CD4-positive, alpha-beta memory T cell (primary cell): ENCODE measurements at regions not wholly inside any gene's neighbourhood (a gene's known extent, or its start where the extent isn't known, plus 50 kb on each side); places are given as distances from the start of the nearest gene placed in this dataset.

Experiments
- CTCF ChIA-PET: fragments of 350-600 bp; sonication (Branson Sonifier 250); formaldehyde crosslinking; loops from one replicate; lab custom pipeline; 2021; ENCODE audit warnings: inconsistent platforms; ENCODE audit not compliant: partially characterized antibody; lab: Charles Lee
- POLR2A ChIA-PET: fragments of 350-600 bp; sonication (Branson Sonifier 250); formaldehyde crosslinking; loops from one replicate; lab custom pipeline; 2021; ENCODE audit not compliant: partially characterized antibody; lab: Charles Lee
- DNase-seq, 5 donors: peaks; one replicate each; pipeline versions ENCODE4 v3.0.0 to v3.0.0-alpha.2; 2020 to 2022; ENCODE audit warnings: mixed read lengths in 1 of 5
- H3K27ac ChIP-seq: one replicate; pipeline ENCODE4 v1.7.0; 2013; ENCODE audit warnings: low read depth, low read length
- H3K27me3 ChIP-seq: 2 replicates; pipeline ENCODE4 v1.7.0; 2013; ENCODE audit warnings: mild to moderate bottlenecking, low read length, moderate library complexity; ENCODE audit not compliant: insufficient read depth
- H3K36me3 ChIP-seq: 2 replicates; pipeline ENCODE4 v1.7.0; 2013; ENCODE audit warnings: mild to moderate bottlenecking, low read length, moderate library complexity; ENCODE audit not compliant: insufficient read depth
- H3K4me1 ChIP-seq: 2 replicates; pipeline ENCODE4 v1.7.0; 2013; ENCODE audit warnings: mild to moderate bottlenecking, low read length, moderate library complexity; ENCODE audit not compliant: insufficient read depth
- H3K4me3 ChIP-seq, 2 donors: one replicate each; pipeline ENCODE4 v1.7.0; 2013; ENCODE audit warnings: low read length in 2 of 2, mild to moderate bottlenecking in 1 of 2
- H3K9me3 ChIP-seq, 2 donors: one replicate each; pipeline ENCODE4 v1.7.0; 2013; ENCODE audit warnings: low read length in 2 of 2, control low read depth in 1 of 2; ENCODE audit not compliant: control insufficient read depth in 1 of 2
- H3K27ac Mint-ChIP-seq, 7 donors: one replicate each; pipeline ENCODE4 v1.8.0; 2020 to 2021; ENCODE audit warnings: mixed read lengths in 7 of 7, mild to moderate bottlenecking in 6 of 7, inconsistent platforms in 3 of 7, moderate library complexity in 3 of 7
- H3K27me3 Mint-ChIP-seq, 2 donors: one replicate each; pipeline ENCODE4 v1.8.0; 2020 to 2021; ENCODE audit warnings: mixed read lengths in 2 of 2
- H3K36me3 Mint-ChIP-seq, 2 donors: one replicate each; pipeline ENCODE4 v1.8.0; 2020 to 2021; ENCODE audit warnings: mixed read lengths in 2 of 2, inconsistent platforms in 1 of 2, mild to moderate bottlenecking in 1 of 2
- H3K4me1 Mint-ChIP-seq, 4 donors: one replicate each; pipeline ENCODE4 v1.8.0; 2020 to 2021; ENCODE audit warnings: mixed read lengths in 4 of 4, mild to moderate bottlenecking in 1 of 4
- H3K4me3 Mint-ChIP-seq, 8 donors: one replicate each; pipeline ENCODE4 v1.8.0; 2020 to 2021; ENCODE audit warnings: mixed read lengths in 8 of 8, mild to moderate bottlenecking in 7 of 8, moderate library complexity in 6 of 8, inconsistent platforms in 3 of 8
- H3K9me3 Mint-ChIP-seq, 8 donors: one replicate each; pipeline ENCODE4 v1.8.0; 2020 to 2021; ENCODE audit warnings: mixed read lengths in 8 of 8, mild to moderate bottlenecking in 5 of 8, inconsistent platforms in 3 of 8, moderate library complexity in 1 of 8
- intact Hi-C: fragments of 100-400 bp; cut with micrococcal nuclease; formaldehyde crosslinking; loops from one replicate; pipeline ENCODE4 v1.15.1; 2023

- Histone ChIP-seq H3K27ac (no peak overlapping the region), H3K36me3 (no peaks in the 10 kb centered on the region), H3K4me3 (no peak overlapping the region), H3K9me3 (no peaks in the 10 kb centered on the region), H3K27me3 (no peaks in the 10 kb centered on the region), H3K4me1 (no peaks in the 10 kb centered on the region)
- ChIA-PET CTCF (no interaction called here), POLR2A (no interaction called here)
- Mint-ChIP-seq H3K4me1 (no peaks in the 10 kb centered on the region), H3K27me3 (no peaks in the 10 kb centered on the region), H3K36me3 (no peaks in the 10 kb centered on the region), H3K27ac (no peak overlapping the region), H3K4me3 (no peak overlapping the region), H3K9me3 (peaks cover 4 to 18% (median 11%) of the 10 kb centered on the region in 8 donors)
- no peak for DNase-seq
- intact Hi-C loops: no loop called here
Observed at GRCh38 chr20:6644813-6645628, 122.5 kb upstream of the BMP2 start.

- POLR2A ChIA-PET: no interaction called here
- Histone ChIP-seq H3K9me3 (no peaks in the 10 kb centered on the region), H3K4me3 (no peak overlapping the region), H3K4me1 (no peaks in the 10 kb centered on the region), H3K27ac (no peak overlapping the region), H3K27me3 (no peaks in the 10 kb centered on the region), H3K36me3 (no peaks in the 10 kb centered on the region)
- no peak overlapping the region for H3K27ac Mint-ChIP-seq
- no peaks in the 10 kb centered on the region for H3K27me3 Mint-ChIP-seq
- CTCF ChIA-PET: no interaction called here
- no peak for DNase-seq
- peak overlapping the region in 1 of 8 donors; percentile 32 for H3K4me3 Mint-ChIP-seq
- intact Hi-C loops: no loop called here
- H3K4me1 Mint-ChIP-seq: no peaks in the 10 kb centered on the region
- peaks cover 0 to 14% (median 8%) of the 10 kb centered on the region in 8 donors for H3K9me3 Mint-ChIP-seq
- no peaks in the 10 kb centered on the region for H3K36me3 Mint-ChIP-seq
Observed at GRCh38 chr20:6641012-6641411, 126.5 kb upstream of the BMP2 start.

- H3K4me1 Mint-ChIP-seq: no peaks in the 10 kb centered on the region
- no peaks in the 10 kb centered on the region for H3K27me3 Mint-ChIP-seq
- H3K27me3 ChIP-seq: no peaks in the 10 kb centered on the region
- H3K9me3 Mint-ChIP-seq: peaks cover 0 to 23% (median 11%) of the 10 kb centered on the region in 8 donors
- no peaks in the 10 kb centered on the region for H3K36me3 Mint-ChIP-seq
- POLR2A ChIA-PET: no interaction called here
- H3K27ac Mint-ChIP-seq: no peak overlapping the region
- H3K9me3 ChIP-seq: no peaks in the 10 kb centered on the region
- intact Hi-C loops: no loop called here
- no peak overlapping the region for H3K4me3 Mint-ChIP-seq
- DNase-seq: no peak
- H3K36me3 ChIP-seq: no peaks in the 10 kb centered on the region
- no peak overlapping the region for H3K27ac ChIP-seq
- CTCF ChIA-PET: no interaction called here
- H3K4me3 ChIP-seq: no peak overlapping the region
- no peaks in the 10 kb centered on the region for H3K4me1 ChIP-seq
Observed at GRCh38 chr20:6637160-6637579, 130.3 kb upstream of the BMP2 start.

- Mint-ChIP-seq H3K4me3 (no peak overlapping the region), H3K9me3 (peaks cover 0 to 21% (median 10%) of the 10 kb centered on the region in 8 donors), H3K4me1 (no peaks in the 10 kb centered on the region), H3K27me3 (no peaks in the 10 kb centered on the region), H3K36me3 (no peaks in the 10 kb centered on the region), H3K27ac (no peak overlapping the region)
- no peak overlapping the region for H3K27ac ChIP-seq
- H3K4me3 ChIP-seq: no peak overlapping the region
- DNase-seq: no peak
- no peaks in the 10 kb centered on the region for H3K27me3 ChIP-seq
- no peaks in the 10 kb centered on the region for H3K36me3 ChIP-seq
- intact Hi-C loops: no loop called here
- ChIA-PET POLR2A (no interaction called here), CTCF (no interaction called here)
- H3K4me1 ChIP-seq: no peaks in the 10 kb centered on the region
- no peaks in the 10 kb centered on the region for H3K9me3 ChIP-seq
Observed at GRCh38 chr20:6636209-6637159, 131.0 kb upstream of the BMP2 start.

GRCh38 chr20:6635034-6635736, 132.3 kb upstream of the BMP2 start:
- POLR2A ChIA-PET: no interaction called here
- H3K4me1 ChIP-seq: no peaks in the 10 kb centered on the region
- Mint-ChIP-seq H3K36me3 (no peaks in the 10 kb centered on the region), H3K4me3 (no peak overlapping the region), H3K9me3 (peaks cover 0 to 15% (median 7%) of the 10 kb centered on the region in 8 donors), H3K27ac (no peak overlapping the region), H3K4me1 (no peaks in the 10 kb centered on the region), H3K27me3 (no peaks in the 10 kb centered on the region)
- no peak overlapping the region for H3K4me3 ChIP-seq
- no peaks in the 10 kb centered on the region for H3K27me3 ChIP-seq
- CTCF ChIA-PET: no interaction called here
- intact Hi-C loops: no loop called here
- no peak for DNase-seq
- H3K27ac ChIP-seq: no peak overlapping the region
- H3K36me3 ChIP-seq: no peaks in the 10 kb centered on the region
- H3K9me3 ChIP-seq: no peaks in the 10 kb centered on the region

GRCh38 chr20:6632187-6632586, 135.3 kb upstream of the BMP2 start:
- Histone ChIP-seq H3K4me3 (no peak overlapping the region), H3K4me1 (no peaks in the 10 kb centered on the region), H3K36me3 (no peaks in the 10 kb centered on the region), H3K9me3 (no peaks in the 10 kb centered on the region), H3K27ac (no peak overlapping the region), H3K27me3 (no peaks in the 10 kb centered on the region)
- Mint-ChIP-seq H3K9me3 (peaks cover 0 to 15% (median 7%) of the 10 kb centered on the region in 8 donors), H3K36me3 (no peaks in the 10 kb centered on the region), H3K27ac (no peak overlapping the region), H3K4me3 (no peak overlapping the region), H3K27me3 (no peaks in the 10 kb centered on the region), H3K4me1 (no peaks in the 10 kb centered on the region)
- intact Hi-C loops: no loop called here
- ChIA-PET CTCF (no interaction called here), POLR2A (no interaction called here)
- DNase-seq: no peak

GRCh38 chr20:6630514-6630913, 137.0 kb upstream of the BMP2 start:
- Mint-ChIP-seq H3K9me3 (peaks cover 0 to 17% (median 7%) of the 10 kb centered on the region in 8 donors), H3K27ac (no peak overlapping the region), H3K36me3 (no peaks in the 10 kb centered on the region), H3K4me3 (no peak overlapping the region), H3K4me1 (no peaks in the 10 kb centered on the region), H3K27me3 (no peaks in the 10 kb centered on the region)
- ChIA-PET CTCF (no interaction called here), POLR2A (no interaction called here)
- H3K4me1 ChIP-seq: no peaks in the 10 kb centered on the region
- H3K36me3 ChIP-seq: no peaks in the 10 kb centered on the region
- no peak for DNase-seq
- H3K4me3 ChIP-seq: no peak overlapping the region
- intact Hi-C loops: no loop called here
- no peaks in the 10 kb centered on the region for H3K27me3 ChIP-seq
- H3K27ac ChIP-seq: no peak overlapping the region
- H3K9me3 ChIP-seq: no peaks in the 10 kb centered on the region
